ENCODE measurements at regions not wholly inside any gene's neighbourhood (a gene's known extent, or its start where the extent isn't known, plus 50 kb on each side); places are given as distances from the start of the nearest gene placed in this dataset.
"Not testable (repeated sequence)": the region's sequence is repeated elsewhere in the genome, so short reads cannot be mapped to it uniquely, and the experiment has no call there.

- DNase-seq, result not testable (repeated sequence)
Measured at GRCh38 chr16:33712308-33712707, 252.9 kb downstream of the TP53TG3F start.

DNA sequence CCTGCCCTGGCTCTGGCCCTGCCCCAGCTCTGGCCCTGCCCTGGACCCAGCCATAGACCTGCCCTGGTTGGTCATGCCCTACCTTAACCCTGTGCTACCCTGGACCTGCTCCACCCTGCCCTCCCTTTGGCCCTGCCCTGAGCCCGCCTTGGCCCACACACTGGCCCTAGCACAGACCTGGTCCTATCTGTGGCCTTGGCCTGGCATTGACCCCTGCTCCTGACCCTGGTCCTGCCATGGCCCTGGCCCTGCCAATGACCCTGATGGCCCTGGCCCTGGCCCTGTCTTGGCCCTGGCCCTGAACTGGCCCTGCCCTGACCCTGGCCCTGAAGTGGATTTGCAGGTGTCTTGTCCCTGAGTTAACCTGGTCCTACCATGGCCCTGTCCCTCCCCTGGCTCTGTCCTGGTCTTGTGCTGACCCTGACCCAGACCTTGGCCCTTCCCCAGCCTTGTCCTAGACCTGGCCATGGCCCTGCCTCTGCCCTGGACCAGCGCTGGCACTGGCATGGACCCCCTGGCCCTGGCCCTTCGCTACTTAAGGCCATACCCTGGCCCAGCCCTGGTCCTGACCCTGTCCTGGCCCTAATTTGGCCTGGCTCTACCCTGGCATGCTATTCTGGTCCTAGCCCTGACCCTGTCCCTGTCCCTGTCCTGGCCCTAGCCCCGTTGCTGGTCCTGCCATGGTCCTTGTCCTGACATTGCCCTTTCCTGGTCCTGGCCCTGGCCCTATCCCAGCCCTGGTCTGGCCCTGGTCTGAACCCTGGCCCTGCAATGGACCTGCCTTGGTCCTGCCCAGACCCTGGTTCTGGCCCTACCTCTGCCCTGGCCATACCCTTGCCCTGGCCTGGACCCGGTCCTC lies 253.7 kb downstream of the TP53TG3F start:
- not testable (repeated sequence) for DNase-seq

GRCh38 chr16:33713710-33714538 lies 254.5 kb downstream of the TP53TG3F start:
- DNase-seq, result not testable (repeated sequence)

- DNase-seq, result not testable (repeated sequence)
Measured at GRCh38 chr16:33731167-33731566, 271.8 kb downstream of the TP53TG3F start.

DNA sequence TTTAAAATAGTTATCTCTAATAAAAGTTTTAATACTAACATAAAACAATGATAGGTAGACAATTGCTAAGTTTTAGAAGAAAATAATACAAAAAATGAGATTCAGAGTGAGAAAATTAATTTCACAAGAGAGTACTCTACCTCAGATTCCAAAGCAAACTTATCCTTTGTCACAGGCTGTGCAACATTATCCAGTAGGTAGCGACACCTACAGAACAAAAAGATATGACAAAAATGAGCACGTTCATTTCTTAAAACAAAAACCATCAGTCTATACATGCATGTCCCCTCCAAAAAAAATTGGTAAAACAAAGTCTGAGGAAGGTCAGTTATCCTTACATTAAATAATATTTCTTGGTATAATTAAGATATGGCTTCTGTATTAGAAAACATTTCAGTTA lies 275.2 kb downstream of the TP53TG3F start:
- not testable (repeated sequence) for DNase-seq

- DNase-seq, result peak in 1 of 2 experiments; percentile 1
Measured at GRCh38 chr16:33766869-33767765, 307.7 kb downstream of the TP53TG3F start.

GRCh38 chr16:33768710-33769109 lies 309.3 kb downstream of the TP53TG3F start:
- DNase-seq, result not testable (repeated sequence)

DNA sequence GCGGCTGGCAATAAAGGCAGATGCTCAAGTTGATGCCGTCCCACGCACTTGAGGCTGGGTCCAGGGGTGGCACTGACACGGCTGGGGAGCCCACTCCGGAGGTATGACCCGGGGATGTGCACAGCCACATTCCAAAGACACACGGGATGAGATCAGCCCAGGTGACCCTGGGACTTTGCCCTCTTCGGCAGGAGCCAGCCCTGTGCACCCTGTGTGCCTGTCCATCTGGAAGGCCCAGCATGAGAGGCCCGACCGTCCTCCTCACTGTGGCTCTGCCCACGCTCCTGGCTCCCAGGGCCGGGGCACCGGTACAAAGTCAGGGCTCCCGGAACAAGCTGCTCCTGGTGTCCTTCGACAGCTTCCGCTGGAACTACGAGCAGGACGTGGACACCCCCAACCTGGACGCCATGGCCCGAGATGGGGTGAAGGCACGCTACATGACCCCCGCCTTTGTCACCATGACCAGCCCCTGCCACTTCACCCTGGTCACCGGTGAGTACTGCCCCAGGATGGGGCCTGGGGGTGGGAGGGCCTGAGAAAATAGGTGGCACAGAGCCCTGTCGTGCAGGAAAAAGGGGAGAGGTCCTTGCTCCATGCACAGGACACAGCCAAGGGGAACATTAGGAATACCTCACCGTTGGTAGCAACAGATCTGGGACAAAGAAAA lies 309.9 kb downstream of the TP53TG3F start:
- not testable (repeated sequence) for DNase-seq

- DNase-seq, result not testable (repeated sequence)
Measured at GRCh38 chr16:33770478-33770877, 311.1 kb downstream of the TP53TG3F start.

DNA sequence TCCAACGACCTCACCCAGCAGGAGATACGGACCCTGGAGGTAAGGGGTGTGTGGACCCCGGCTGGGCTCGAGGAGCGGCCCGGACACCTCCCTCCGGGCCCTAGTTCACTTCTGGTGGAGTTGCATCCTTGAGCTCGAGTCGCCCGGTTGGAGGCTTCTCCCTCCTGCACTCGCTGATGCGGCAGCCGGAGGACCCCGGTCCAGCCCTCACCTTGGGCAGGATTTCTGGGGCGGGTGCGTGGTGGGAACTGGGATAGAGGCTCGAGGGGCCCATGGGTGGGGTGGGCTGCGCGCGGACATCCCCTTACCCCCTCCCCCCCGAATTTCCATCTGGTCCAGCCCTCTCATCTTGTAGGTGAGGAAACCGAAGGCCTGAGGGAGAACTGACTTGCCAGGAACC lies 311.8 kb downstream of the TP53TG3F start:
- not testable (repeated sequence) for DNase-seq

DNA sequence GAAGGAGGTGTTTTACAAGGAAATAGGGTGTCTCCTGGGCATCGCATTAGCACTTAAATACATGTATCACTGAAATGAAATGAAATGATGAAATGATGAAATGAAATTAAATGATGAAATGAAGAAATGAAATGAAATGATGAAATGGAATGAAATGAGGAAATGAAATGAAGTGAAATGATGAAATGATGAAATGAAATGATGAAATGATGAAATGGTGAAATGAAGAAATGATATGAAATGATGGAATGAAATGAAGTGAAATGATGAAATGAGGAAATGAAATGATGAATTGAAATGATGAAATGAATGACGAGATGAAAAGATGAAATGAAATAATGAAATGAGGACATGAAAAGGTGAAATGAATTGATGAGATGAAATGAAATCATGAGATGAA lies 314.6 kb downstream of the TP53TG3F start:
- DNase-seq, result not testable (repeated sequence)

DNA sequence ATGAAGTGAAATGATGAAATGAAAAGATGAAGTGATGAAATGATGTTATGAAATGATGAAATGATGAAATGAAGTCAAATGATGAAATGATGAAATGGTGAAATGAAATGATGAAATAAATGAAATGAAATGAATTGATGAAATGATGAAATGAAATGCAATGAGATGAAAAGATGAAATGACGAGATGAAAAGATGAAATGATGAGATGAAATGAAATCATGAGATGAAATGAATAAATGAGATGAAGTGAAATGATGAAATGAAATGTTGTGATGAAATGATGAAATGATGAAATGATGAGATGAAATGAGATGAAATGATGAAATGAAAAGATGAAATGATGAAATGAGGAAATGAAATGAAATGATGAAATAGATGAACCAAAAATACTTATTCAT lies 315.3 kb downstream of the TP53TG3F start:
- DNase-seq, result not testable (repeated sequence)

- DNase-seq, result not testable (repeated sequence)
Measured at GRCh38 chr16:33816328-33816944, 357.0 kb downstream of the TP53TG3F start.

DNA sequence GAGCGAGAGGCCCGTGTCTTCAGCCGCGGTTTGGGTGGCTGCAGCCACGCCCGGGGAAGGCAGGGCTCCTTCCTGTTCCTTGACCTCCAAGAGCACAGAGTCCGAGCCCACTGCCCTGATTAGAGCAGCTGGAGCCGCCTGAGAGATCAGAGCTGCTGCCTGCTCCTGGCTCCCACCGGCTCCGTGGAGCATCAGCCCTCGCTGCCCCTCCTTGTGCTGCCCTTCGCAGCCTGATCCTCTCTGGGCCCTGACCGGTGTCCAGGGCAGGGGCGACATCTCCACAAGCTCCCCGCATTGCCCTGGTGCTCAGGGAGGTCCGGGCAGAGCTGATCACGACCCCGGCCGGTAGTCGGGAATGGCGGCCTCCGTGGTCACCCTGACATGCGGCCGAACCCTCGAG lies 365.3 kb downstream of the TP53TG3F start:
- not testable (repeated sequence) for DNase-seq

GRCh38 chr16:33827522-33827921 lies 368.1 kb downstream of the TP53TG3F start:
- not testable (repeated sequence) for DNase-seq

DNA sequence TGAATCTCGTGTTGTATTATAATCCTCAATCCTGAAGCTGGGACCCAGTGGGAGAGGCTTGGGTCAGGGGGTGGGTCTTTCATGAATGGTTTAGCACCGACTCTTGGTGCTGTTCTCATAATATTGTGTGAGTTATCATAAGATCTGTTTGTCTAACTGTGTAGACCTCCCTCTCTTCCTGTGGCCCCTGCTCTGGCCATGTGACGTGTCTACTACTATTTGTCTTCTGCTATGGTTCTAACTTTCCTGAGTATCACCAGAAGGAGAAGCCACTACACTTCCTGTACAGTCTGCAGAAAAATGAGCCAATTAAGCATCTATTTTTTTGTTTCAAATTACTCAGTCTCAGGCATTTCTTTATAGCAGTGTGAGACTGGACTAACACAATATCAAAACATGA lies 379.7 kb downstream of the TP53TG3F start:
- DNase-seq, result not testable (repeated sequence)

DNA sequence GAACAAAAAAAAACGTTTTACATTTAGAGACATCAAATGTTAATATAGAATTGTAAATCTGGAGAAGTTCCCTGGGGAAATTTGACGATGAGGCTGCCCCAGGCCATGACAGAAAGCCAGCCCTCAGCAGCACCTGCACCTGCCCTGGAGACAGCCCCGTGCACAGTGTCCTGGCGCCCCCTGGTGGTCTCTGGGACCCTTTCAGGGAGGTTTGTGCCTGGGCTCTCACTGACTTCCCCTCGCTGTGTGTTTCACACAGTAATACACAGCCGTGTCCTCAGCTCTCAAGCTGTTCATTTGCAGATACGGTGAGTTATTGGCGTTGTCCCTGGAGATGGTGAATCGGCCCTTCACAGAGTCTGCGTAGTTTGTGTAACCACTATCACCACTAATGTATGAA lies 385.1 kb downstream of the TP53TG3F start:
- peak in 1 of 2 experiments; percentile 2 for DNase-seq
